CD4-positive, alpha-beta T cell treated with Interleukin-17A for 1 hour (primary cell): ENCODE measurements at regions not wholly inside any gene's neighbourhood (a gene's known extent, or its start where the extent isn't known, plus 50 kb on each side); places are given as distances from the start of the nearest gene placed in this dataset.

Experiments used
- DNase-seq: peaks from one replicate; pipeline ENCODE4 v3.0.0-alpha.2; 2020

- DNase-seq: no peak
Observed at GRCh38 chr10:131760416-131761166, 140.2 kb upstream of the PPP2R2D start.

- DNase-seq: no peak
Observed at GRCh38 chr10:131762789-131763696, 137.8 kb upstream of the PPP2R2D start.

- no peak for DNase-seq
Observed at GRCh38 chr10:131764929-131765328, 135.9 kb upstream of the PPP2R2D start.

GRCh38 chr10:131766096-131766495 is 134.7 kb upstream of the PPP2R2D start:
- DNase-seq: no peak

- DNase-seq: no peak
Observed at GRCh38 chr10:131767716-131768115, 133.1 kb upstream of the PPP2R2D start.

GRCh38 chr10:131769571-131770410 is 131.0 kb upstream of the PPP2R2D start:
- no peak for DNase-seq

- no peak for DNase-seq
Observed at GRCh38 chr10:131770946-131771633, 129.7 kb upstream of the PPP2R2D start.

GRCh38 chr10:131771634-131772358 is 129.0 kb upstream of the PPP2R2D start:
- DNase-seq: no peak

GRCh38 chr10:131772441-131772840 is 128.4 kb upstream of the PPP2R2D start:
- DNase-seq: no peak

GRCh38 chr10:131773370-131774343 is 127.2 kb upstream of the PPP2R2D start:
- DNase-seq: no peak

- DNase-seq: no peak
Observed at GRCh38 chr10:131774681-131775085, 126.1 kb upstream of the PPP2R2D start.

- DNase-seq: no peak
Observed at GRCh38 chr10:131775433-131775832, 125.4 kb upstream of the PPP2R2D start.

GRCh38 chr10:131775833-131776232 is 125.0 kb upstream of the PPP2R2D start:
- no peak for DNase-seq

- DNase-seq: no peak
Observed at GRCh38 chr10:131776496-131776895, 124.3 kb upstream of the PPP2R2D start.

GRCh38 chr10:131777162-131777561 is 123.6 kb upstream of the PPP2R2D start:
- DNase-seq: no peak

GRCh38 chr10:131777921-131778320 is 122.9 kb upstream of the PPP2R2D start:
- no peak for DNase-seq

- no peak for DNase-seq
Observed at GRCh38 chr10:131778385-131778784, 122.4 kb upstream of the PPP2R2D start.

- no peak for DNase-seq
Observed at GRCh38 chr10:131778842-131779241, 122.0 kb upstream of the PPP2R2D start.

GRCh38 chr10:131779661-131780394 is 121.0 kb upstream of the PPP2R2D start:
- DNase-seq: no peak

- DNase-seq: no peak
Observed at GRCh38 chr10:131781076-131781475, 119.7 kb upstream of the PPP2R2D start.
